H9 (cell line): ENCODE measurements at regions not wholly inside any gene's neighbourhood (a gene's known extent, or its start where the extent isn't known, plus 50 kb on each side); places are given as distances from the start of the nearest gene placed in this dataset.

ENCODE experiments used
- DNase-seq: peaks from one replicate; pipeline ENCODE4 v3.0.0-alpha.2; 2017
- H2AFZ ChIP-seq: one replicate; pipeline ENCODE4 v1.6.1; 2013; ENCODE audit warnings: mild to moderate bottlenecking, low read length, control low read depth, moderate library complexity
- H2AK5ac ChIP-seq: 2 replicates; pipeline ENCODE4 v1.6.1; 2013; ENCODE audit warnings: low read length, control low read depth, mixed read lengths; ENCODE audit not compliant: insufficient read length
- H2BK120ac ChIP-seq: one replicate; pipeline ENCODE4 v1.6.1; 2013; ENCODE audit warnings: low read depth, mild to moderate bottlenecking, low read length, control low read depth, inconsistent platforms; ENCODE audit not compliant: poor library complexity, severe bottlenecking
- H2BK12ac ChIP-seq: 2 replicates; pipeline ENCODE4 v1.6.1; 2013; ENCODE audit warnings: low read length, control low read depth, mixed read lengths, low read depth; ENCODE audit not compliant: insufficient read length
- H2BK15ac ChIP-seq: 2 replicates; pipeline ENCODE4 v1.6.1; 2013; ENCODE audit warnings: low read depth, low read length, control low read depth
- H2BK20ac ChIP-seq: one replicate; pipeline ENCODE4 v1.6.1; 2013; ENCODE audit warnings: low read depth, mild to moderate bottlenecking, low read length, control low read depth, inconsistent platforms; ENCODE audit not compliant: poor library complexity, severe bottlenecking
- H2BK5ac ChIP-seq: 2 replicates; pipeline ENCODE4 v1.6.1; 2013; ENCODE audit warnings: low read length, control low read depth, mixed read lengths; ENCODE audit not compliant: insufficient read length
- H3K14ac ChIP-seq: 2 replicates; pipeline ENCODE4 v1.6.1; 2013; ENCODE audit warnings: low read length, control low read depth; ENCODE audit not compliant: insufficient read depth
- H3K18ac ChIP-seq: 2 replicates; pipeline ENCODE4 v1.6.1; 2013; ENCODE audit warnings: low read depth, mild to moderate bottlenecking, mixed read lengths, low read length, control low read depth; ENCODE audit not compliant: insufficient read length
- H3K23ac ChIP-seq: 2 replicates; pipeline ENCODE4 v1.6.1; 2013; ENCODE audit warnings: low read length, control low read depth, mixed read lengths, low read depth; ENCODE audit not compliant: insufficient read length
- H3K23me2 ChIP-seq: 2 replicates; pipeline ENCODE4 v1.6.1; 2013; ENCODE audit warnings: low read depth, mild to moderate bottlenecking, mixed read lengths, low read length, control low read depth; ENCODE audit not compliant: insufficient read length, poor library complexity, severe bottlenecking
- H3K27ac ChIP-seq: 2 replicates; pipeline ENCODE4 v1.5.1; 2013; ENCODE audit warnings: low read length, control low read depth, mixed read lengths, low read depth; ENCODE audit not compliant: insufficient read length
- H3K27me3 ChIP-seq: 2 replicates; pipeline ENCODE4 v1.6.1; 2013; ENCODE audit warnings: low read length, control low read depth, inconsistent platforms; ENCODE audit not compliant: insufficient read depth
- H3K4ac ChIP-seq: 2 replicates; pipeline ENCODE4 v1.6.1; 2013; ENCODE audit warnings: low read depth, mild to moderate bottlenecking, control low read depth, inconsistent platforms, low read length, moderate library complexity
- H3K4me1 ChIP-seq: 2 replicates; pipeline ENCODE4 v1.6.1; 2013; ENCODE audit warnings: low read length, control low read depth, inconsistent platforms; ENCODE audit not compliant: insufficient read depth
- H3K4me2 ChIP-seq: 2 replicates; pipeline ENCODE4 v1.6.1; 2013; ENCODE audit warnings: low read length, control low read depth, mixed read lengths; ENCODE audit not compliant: insufficient read length, insufficient read depth
- H3K56ac ChIP-seq: 2 replicates; pipeline ENCODE4 v1.6.1; 2013; ENCODE audit warnings: low read depth, mild to moderate bottlenecking, mixed read lengths, low read length, control low read depth; ENCODE audit not compliant: insufficient read length
- H3K79me1 ChIP-seq: 2 replicates; pipeline ENCODE4 v1.6.1; 2013; ENCODE audit warnings: low read depth, mild to moderate bottlenecking, moderate library complexity, low read length, control low read depth, inconsistent platforms; ENCODE audit not compliant: insufficient read depth, poor library complexity, severe bottlenecking
- H3K79me2 ChIP-seq: 2 replicates; pipeline ENCODE4 v1.6.1; 2013; ENCODE audit warnings: low read length, control low read depth, inconsistent platforms; ENCODE audit not compliant: insufficient read depth
- H3K9ac ChIP-seq: 2 replicates; pipeline ENCODE4 v1.6.1; 2013; ENCODE audit warnings: low read length, control low read depth, mixed read lengths; ENCODE audit not compliant: insufficient read length; ENCODE audit errors: extremely low read depth
- H3K9me3 ChIP-seq: one replicate; pipeline ENCODE4 v1.6.1; 2013; ENCODE audit warnings: low read depth, low read length, inconsistent platforms; ENCODE audit not compliant: control insufficient read depth
- H3T11ph ChIP-seq: one replicate; pipeline ENCODE4 v1.6.1; 2013; ENCODE audit warnings: mild to moderate bottlenecking, low read length, control low read depth, inconsistent platforms
- H4K20me1 ChIP-seq: one replicate; pipeline ENCODE4 v1.6.1; 2013; ENCODE audit not compliant: control insufficient read depth, insufficient read length, insufficient read depth
- H4K5ac ChIP-seq: 2 replicates; pipeline ENCODE4 v1.6.1; 2013; ENCODE audit warnings: low read depth, mild to moderate bottlenecking, mixed read lengths, low read length, control low read depth; ENCODE audit not compliant: insufficient read length
- H4K8ac ChIP-seq: replicated peaks from 2 replicates; pipeline ENCODE4 v1.6.1; 2013; ENCODE audit warnings: low read length, control low read depth, mixed read lengths, low read depth; ENCODE audit not compliant: insufficient read length
- H4K91ac ChIP-seq: 2 replicates; pipeline ENCODE4 v1.6.1; 2013; ENCODE audit warnings: low read depth, mild to moderate bottlenecking, moderate library complexity, mixed read lengths, low read length, control low read depth; ENCODE audit not compliant: insufficient read length
- H3K27ac Mint-ChIP-seq, 3 experiments: 2 replicates in 2 of 3; 3 replicates in 1 of 3; pipeline ENCODE4 v1.8.0; 2020 to 2021; ENCODE audit warnings: mixed read lengths in 3 of 3, mild to moderate bottlenecking in 1 of 3, moderate library complexity in 1 of 3
- H3K27me3 Mint-ChIP-seq: 2 replicates; pipeline ENCODE4 v1.8.0; 2021; ENCODE audit warnings: low read depth, mild to moderate bottlenecking, moderate library complexity, mixed read lengths
- H3K36me3 Mint-ChIP-seq, 3 experiments: 2 replicates in 2 of 3; 3 replicates in 1 of 3; pipeline ENCODE4 v1.8.0; 2020 to 2021; ENCODE audit warnings: low read depth in 3 of 3, mixed read lengths in 3 of 3; ENCODE audit not compliant: insufficient read depth in 1 of 3
- H3K4me1 Mint-ChIP-seq, 2 experiments: 2 replicates each; pipeline ENCODE4 v1.8.0; 2020; ENCODE audit warnings: mixed read lengths in 2 of 2
- H3K4me3 Mint-ChIP-seq, 2 experiments: 2 replicates in 1 of 2; 3 replicates in 1 of 2; pipeline ENCODE4 v1.8.0; 2020 to 2021; ENCODE audit warnings: mild to moderate bottlenecking in 2 of 2, mixed read lengths in 2 of 2, moderate library complexity in 1 of 2
- H3K9me3 Mint-ChIP-seq, 2 experiments: 2 replicates in 1 of 2; 3 replicates in 1 of 2; pipeline ENCODE4 v1.8.0; 2020; ENCODE audit warnings: mild to moderate bottlenecking in 2 of 2, mixed read lengths in 2 of 2, moderate library complexity in 1 of 2
- CTCF ChIP-seq: fragments of 200-600 bp; sonication (generic); conservative IDR thresholded peaks from 3 replicates; pipeline ENCODE4 v1.8.0; 2021; ENCODE audit warnings: antibody characterized with exemption, mild to moderate bottlenecking
- WGBS: extraction: QIAGEN DNeasy Blood & Tissue Kit; methylation state at CpG from one replicate; pipeline ENCODE4 v1.1.7; 2013; ENCODE audit warnings: missing lambda C conversion rate, low lambda C conversion rate, mixed read lengths; ENCODE audit not compliant: insufficient read length; ENCODE audit errors: extremely low coverage; 5-methylcytosine and 5-hydroxymethylcytosine counted together

- Mint-ChIP-seq H3K9me3 (peaks cover 4 to 7% of the 10 kb centered on the region in 2 experiments), H3K27me3 (peaks cover 5% of the 10 kb centered on the region; the same call in 1 of the 2 replicates), H3K4me3 (no peak overlapping the region), H3K4me1 (no peaks in the 10 kb centered on the region), H3K27ac (no peak overlapping the region), H3K36me3 (peaks cover 0 to 3% (median 0%) of the 10 kb centered on the region in 3 experiments; a peak in 4 of 7 replicates)
- no peak for TF ChIP-seq CTCF
- Histone ChIP-seq H2AK5ac (no peak overlapping the region), H3T11ph (no peak overlapping the region), H4K5ac (no peak overlapping the region), H3K27me3 (no peaks in the 10 kb centered on the region), H3K23me2 (peaks cover 3% of the 10 kb centered on the region), H3K14ac (no peak overlapping the region), H3K56ac (no peak overlapping the region), H3K4me1 (no peaks in the 10 kb centered on the region), H2BK12ac (no peak overlapping the region), H3K18ac (no peak overlapping the region), H4K20me1 (no peaks in the 10 kb centered on the region), H2BK20ac (no peak overlapping the region), H3K9ac (no peak overlapping the region), H3K9me3 (no peaks in the 10 kb centered on the region), H2BK120ac (no peak overlapping the region), H3K79me1 (no peaks in the 10 kb centered on the region), H4K8ac (no peak overlapping the region), H3K27ac (no peak overlapping the region), H3K4me2 (no peak overlapping the region), H3K23ac (no peak overlapping the region), H2AFZ (no peak overlapping the region), H3K4ac (no peak overlapping the region), H2BK5ac (no peak overlapping the region), H2BK15ac (no peak overlapping the region), H3K79me2 (no peaks in the 10 kb centered on the region), H4K91ac (no peak overlapping the region)
- no peak for DNase-seq
- WGBS, result no CpG with 5 or more reads among the region's 4 CpGs
Observed at GRCh38 chr10:47161465-47161864, 138.5 kb upstream of the GDF10 start.
